GM21723 (cell line): ENCODE measurements at regions not wholly inside any gene's neighbourhood (a gene's known extent, or its start where the extent isn't known, plus 50 kb on each side); places are given as distances from the start of the nearest gene placed in this dataset.
"Not testable (repeated sequence)": the region's sequence is repeated elsewhere in the genome, so short reads cannot be mapped to it uniquely, and the experiment has no call there.

Experiments used
- ATAC-seq: cut with Tn5 transposase; IDR thresholded peaks from one replicate; pipeline ENCODE4 v1.9.1; 2021; ENCODE audit warnings: mild to moderate bottlenecking, moderate library complexity; ENCODE audit not compliant: unreplicated experiment

- ATAC-seq, result no peak
Observed at GRCh38 chr14:96683562-96684289, 113.5 kb upstream of the VRK1 start.

- no peak for ATAC-seq
Observed at GRCh38 chr14:96686126-96686525, 111.1 kb upstream of the VRK1 start.

- ATAC-seq, result no peak
Observed at GRCh38 chr14:96688629-96689028, 108.6 kb upstream of the VRK1 start.

GRCh38 chr14:96690713-96691383, 106.3 kb upstream of the VRK1 start:
- no peak for ATAC-seq

- no peak for ATAC-seq
Observed at GRCh38 chr14:96693252-96693820, 103.8 kb upstream of the VRK1 start.

- no peak for ATAC-seq
Observed at GRCh38 chr14:96693987-96694386, 103.2 kb upstream of the VRK1 start.

- peak; percentile 78 for ATAC-seq
Observed at GRCh38 chr14:96698960-96699539, 98.1 kb upstream of the VRK1 start.

GRCh38 chr14:96699666-96700065, 97.5 kb upstream of the VRK1 start:
- ATAC-seq, result no peak

- ATAC-seq, result no peak
Observed at GRCh38 chr14:96702831-96703230, 94.4 kb upstream of the VRK1 start.

- ATAC-seq, result no peak
Observed at GRCh38 chr14:96705422-96706092, 91.6 kb upstream of the VRK1 start.

GRCh38 chr14:96706893-96707292, 90.3 kb upstream of the VRK1 start:
- ATAC-seq, result no peak

- ATAC-seq, result no peak
Observed at GRCh38 chr14:96710060-96710666, 87.0 kb upstream of the VRK1 start.

- no peak for ATAC-seq
Observed at GRCh38 chr14:96711559-96712267, 85.5 kb upstream of the VRK1 start.

- ATAC-seq, result no peak
Observed at GRCh38 chr14:96713426-96713825, 83.8 kb upstream of the VRK1 start.

- not testable (repeated sequence) for ATAC-seq
Observed at GRCh38 chr14:96714537-96714936, 82.6 kb upstream of the VRK1 start.

GRCh38 chr14:96717116-96717515, 80.1 kb upstream of the VRK1 start:
- ATAC-seq, result no peak

GRCh38 chr14:96718407-96718806, 78.8 kb upstream of the VRK1 start:
- ATAC-seq, result no peak

GRCh38 chr14:96720702-96721101, 76.5 kb upstream of the VRK1 start:
- not testable (repeated sequence) for ATAC-seq

GRCh38 chr14:96722736-96723135, 74.4 kb upstream of the VRK1 start:
- ATAC-seq, result no peak

GRCh38 chr14:96723946-96724345, 73.2 kb upstream of the VRK1 start:
- ATAC-seq, result no peak
